ENCODE measurements at regions not wholly inside any gene's neighbourhood (a gene's known extent, or its start where the extent isn't known, plus 50 kb on each side); places are given as distances from the start of the nearest gene placed in this dataset.

DNA sequence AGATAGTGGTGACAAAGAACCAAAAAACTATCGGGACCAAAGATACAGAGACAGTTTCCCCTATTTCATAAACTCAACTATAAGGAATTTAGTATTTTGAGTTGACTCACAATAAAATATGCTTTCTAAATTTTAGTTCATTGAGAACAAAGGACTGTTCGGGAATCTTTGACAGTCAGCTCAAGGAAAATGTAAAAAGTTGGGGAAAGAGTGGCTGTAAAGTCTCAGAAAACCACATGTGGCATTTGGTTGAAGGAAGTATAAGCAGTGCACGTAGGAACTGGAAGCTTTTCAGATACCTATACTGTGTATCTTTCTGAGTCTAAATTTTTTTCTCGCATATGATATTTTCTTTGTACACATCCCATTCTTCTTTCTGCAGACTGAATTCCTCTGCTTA is 688.9 kb downstream of the KCNA4 start:
- CTCF ChIA-PET = interaction anchor here (1.6 to 1.9 kb wide), 2 partner anchors 67 to 1685 kb away, joined by 5 to 8 read pairs; no protein-coding TSS in a partner anchor
- POLR2A ChIA-PET = no interaction called here

GRCh38 chr11:29326757-29327156 is 690.1 kb downstream of the KCNA4 start:
- Histone ChIP-seq H3K36me3 (ENCODE audit: control insufficient read depth, insufficient read depth, low read length) (no peaks in the 10 kb centered on the region), H3K9me3 (no peaks in the 10 kb centered on the region), H3K27me3 (replicated peaks; ENCODE audit: control insufficient read depth, insufficient read depth, low read length) (no peaks in the 10 kb centered on the region), H3K4me1 (peaks cover 12% of the 10 kb centered on the region), H3K4me3 (ENCODE audit: low read depth, low read length) (no peak overlapping the region)
- CTCF ChIA-PET = no interaction called here
- Mint-ChIP-seq H3K9me3 (ENCODE audit: unreplicated experiment) (no peaks in the 10 kb centered on the region), H3K27ac (ENCODE audit: unreplicated experiment) (no peak overlapping the region), H3K27me3 (ENCODE audit: insufficient read depth, unreplicated experiment) (no peaks in the 10 kb centered on the region), H3K36me3 (ENCODE audit: insufficient read depth, unreplicated experiment) (no peaks in the 10 kb centered on the region), H3K4me1 (ENCODE audit: low read depth, unreplicated experiment) (peaks cover 14% of the 10 kb centered on the region), H3K4me3 (ENCODE audit: unreplicated experiment) (no peak overlapping the region)
- DNase-seq = no peak
- TF ChIP-seq, protein P1, sequence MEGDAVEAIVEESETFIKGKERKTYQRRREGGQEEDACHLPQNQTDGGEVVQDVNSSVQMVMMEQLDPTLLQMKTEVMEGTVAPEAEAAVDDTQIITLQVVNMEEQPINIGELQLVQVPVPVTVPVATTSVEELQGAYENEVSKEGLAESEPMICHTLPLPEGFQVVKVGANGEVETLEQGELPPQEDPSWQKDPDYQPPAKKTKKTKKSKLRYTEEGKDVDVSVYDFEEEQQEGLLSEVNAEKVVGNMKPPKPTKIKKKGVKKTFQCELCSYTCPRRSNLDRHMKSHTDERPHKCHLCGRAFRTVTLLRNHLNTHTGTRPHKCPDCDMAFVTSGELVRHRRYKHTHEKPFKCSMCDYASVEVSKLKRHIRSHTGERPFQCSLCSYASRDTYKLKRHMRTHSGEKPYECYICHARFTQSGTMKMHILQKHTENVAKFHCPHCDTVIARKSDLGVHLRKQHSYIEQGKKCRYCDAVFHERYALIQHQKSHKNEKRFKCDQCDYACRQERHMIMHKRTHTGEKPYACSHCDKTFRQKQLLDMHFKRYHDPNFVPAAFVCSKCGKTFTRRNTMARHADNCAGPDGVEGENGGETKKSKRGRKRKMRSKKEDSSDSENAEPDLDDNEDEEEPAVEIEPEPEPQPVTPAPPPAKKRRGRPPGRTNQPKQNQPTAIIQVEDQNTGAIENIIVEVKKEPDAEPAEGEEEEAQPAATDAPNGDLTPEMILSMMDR (IDR thresholded peaks at IDR 0.05; ENCODE audit: insufficient read depth in 1 of 2, low read depth in 1 of 2, low read length in 1 of 2, severe bottlenecking in 1 of 2, unreplicated experiment in 1 of 2) = no peak
- no TSS peak for BruUV-seq (replicated peaks)
- POLR2A ChIA-PET = no interaction called here
- intact Hi-C loops (cut with micrococcal nuclease; ENCODE audit: unreplicated experiment) = no loop called here

More for the DNA sequence above, 688.9 kb downstream of the KCNA4 start:
- Histone ChIP-seq H3K27me3 (replicated peaks; ENCODE audit: control insufficient read depth, insufficient read depth, low read length) (no peaks in the 10 kb centered on the region), H3K9me3 (no peaks in the 10 kb centered on the region), H3K4me3 (ENCODE audit: low read depth, low read length) (no peak overlapping the region), H3K4me1 (peaks cover 9% of the 10 kb centered on the region), H3K36me3 (ENCODE audit: control insufficient read depth, insufficient read depth, low read length) (no peaks in the 10 kb centered on the region)
- Mint-ChIP-seq H3K9me3 (ENCODE audit: unreplicated experiment) (no peaks in the 10 kb centered on the region), H3K36me3 (ENCODE audit: insufficient read depth, unreplicated experiment) (no peaks in the 10 kb centered on the region), H3K4me1 (ENCODE audit: low read depth, unreplicated experiment) (peaks cover 14% of the 10 kb centered on the region), H3K27ac (ENCODE audit: unreplicated experiment) (no peak overlapping the region), H3K4me3 (ENCODE audit: unreplicated experiment) (no peak overlapping the region), H3K27me3 (ENCODE audit: insufficient read depth, unreplicated experiment) (no peaks in the 10 kb centered on the region)
- BruUV-seq (replicated peaks) = no TSS peak
- intact Hi-C loops (cut with micrococcal nuclease; ENCODE audit: unreplicated experiment) = no loop called here
- TF ChIP-seq, protein P1 (IDR thresholded peaks at IDR 0.05; ENCODE audit: insufficient read depth in 1 of 2, low read depth in 1 of 2, low read length in 1 of 2, severe bottlenecking in 1 of 2, unreplicated experiment in 1 of 2) = no peak
- DNase-seq = no peak

GRCh38 chr11:29324328-29324727 is 692.5 kb downstream of the KCNA4 start:
- Histone ChIP-seq H3K4me1 (peaks cover 10% of the 10 kb centered on the region), H3K36me3 (ENCODE audit: control insufficient read depth, insufficient read depth, low read length) (no peaks in the 10 kb centered on the region), H3K27me3 (replicated peaks; ENCODE audit: control insufficient read depth, insufficient read depth, low read length) (no peaks in the 10 kb centered on the region), H3K9me3 (no peaks in the 10 kb centered on the region), H3K4me3 (ENCODE audit: low read depth, low read length) (no peak overlapping the region)
- POLR2A ChIA-PET = no interaction called here
- TF ChIP-seq, protein P1 (IDR thresholded peaks at IDR 0.05; ENCODE audit: insufficient read depth in 1 of 2, low read depth in 1 of 2, low read length in 1 of 2, severe bottlenecking in 1 of 2, unreplicated experiment in 1 of 2) = no peak
- H3K36me3 Mint-ChIP-seq (ENCODE audit: insufficient read depth, unreplicated experiment) = no peaks in the 10 kb centered on the region
- H3K27me3 Mint-ChIP-seq (ENCODE audit: insufficient read depth, unreplicated experiment) = no peaks in the 10 kb centered on the region
- H3K4me1 Mint-ChIP-seq (ENCODE audit: low read depth, unreplicated experiment) = peaks cover 14% of the 10 kb centered on the region
- CTCF ChIA-PET = no interaction called here
- H3K9me3 Mint-ChIP-seq (ENCODE audit: unreplicated experiment) = no peaks in the 10 kb centered on the region
- H3K4me3 Mint-ChIP-seq (ENCODE audit: unreplicated experiment) = no peak overlapping the region
- BruUV-seq (replicated peaks) = no TSS peak
- no peak for DNase-seq
- intact Hi-C loops (cut with micrococcal nuclease; ENCODE audit: unreplicated experiment) = no loop called here
- H3K27ac Mint-ChIP-seq (ENCODE audit: unreplicated experiment) = no peak overlapping the region

Measured in Caco-2 (cell line).